ENCODE measurements at regions not wholly inside any gene's neighbourhood (a gene's known extent, or its start where the extent isn't known, plus 50 kb on each side); places are given as distances from the start of the nearest gene placed in this dataset.

DNA sequence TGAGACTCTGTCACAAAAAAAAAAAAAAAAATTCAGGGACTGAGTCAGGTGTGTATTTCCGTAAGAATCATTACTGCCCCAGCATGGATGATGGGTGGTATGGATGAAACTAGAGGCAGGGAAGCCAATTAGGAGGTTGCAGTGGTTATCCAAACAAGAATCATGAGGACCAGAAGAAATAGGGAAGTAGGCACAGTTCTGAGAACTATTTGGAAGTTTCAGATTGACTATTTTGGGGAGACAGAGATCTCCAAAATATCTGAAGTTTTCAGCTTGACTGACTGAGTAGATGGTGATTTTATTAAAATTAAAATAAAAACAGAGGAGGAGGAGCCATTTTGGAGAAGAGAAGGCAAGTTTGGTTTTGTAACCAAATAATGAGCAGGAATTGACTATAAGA, 119.4 kb upstream of the NRBF2 start:
- intact Hi-C loops (cut with micrococcal nuclease), result no loop called here
- H3K27me3 ChIP-seq (ENCODE audit: low read depth), result no peaks in the 10 kb centered on the region
- TF ChIP-seq, protein P1, sequence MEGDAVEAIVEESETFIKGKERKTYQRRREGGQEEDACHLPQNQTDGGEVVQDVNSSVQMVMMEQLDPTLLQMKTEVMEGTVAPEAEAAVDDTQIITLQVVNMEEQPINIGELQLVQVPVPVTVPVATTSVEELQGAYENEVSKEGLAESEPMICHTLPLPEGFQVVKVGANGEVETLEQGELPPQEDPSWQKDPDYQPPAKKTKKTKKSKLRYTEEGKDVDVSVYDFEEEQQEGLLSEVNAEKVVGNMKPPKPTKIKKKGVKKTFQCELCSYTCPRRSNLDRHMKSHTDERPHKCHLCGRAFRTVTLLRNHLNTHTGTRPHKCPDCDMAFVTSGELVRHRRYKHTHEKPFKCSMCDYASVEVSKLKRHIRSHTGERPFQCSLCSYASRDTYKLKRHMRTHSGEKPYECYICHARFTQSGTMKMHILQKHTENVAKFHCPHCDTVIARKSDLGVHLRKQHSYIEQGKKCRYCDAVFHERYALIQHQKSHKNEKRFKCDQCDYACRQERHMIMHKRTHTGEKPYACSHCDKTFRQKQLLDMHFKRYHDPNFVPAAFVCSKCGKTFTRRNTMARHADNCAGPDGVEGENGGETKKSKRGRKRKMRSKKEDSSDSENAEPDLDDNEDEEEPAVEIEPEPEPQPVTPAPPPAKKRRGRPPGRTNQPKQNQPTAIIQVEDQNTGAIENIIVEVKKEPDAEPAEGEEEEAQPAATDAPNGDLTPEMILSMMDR (IDR thresholded peaks at IDR 0.05; ENCODE audit: borderline replicate concordance), result no peak
- H3K4me3 ChIP-seq, result no peak overlapping the region
- no peak overlapping the region for H3K27ac ChIP-seq (replicated peaks)
- H3K9me3 ChIP-seq (replicated peaks), result no peaks in the 10 kb centered on the region
- H3K36me3 ChIP-seq, result no peaks in the 10 kb centered on the region
- no peaks in the 10 kb centered on the region for H3K4me1 ChIP-seq
- DNase-seq, result no peak

DNA sequence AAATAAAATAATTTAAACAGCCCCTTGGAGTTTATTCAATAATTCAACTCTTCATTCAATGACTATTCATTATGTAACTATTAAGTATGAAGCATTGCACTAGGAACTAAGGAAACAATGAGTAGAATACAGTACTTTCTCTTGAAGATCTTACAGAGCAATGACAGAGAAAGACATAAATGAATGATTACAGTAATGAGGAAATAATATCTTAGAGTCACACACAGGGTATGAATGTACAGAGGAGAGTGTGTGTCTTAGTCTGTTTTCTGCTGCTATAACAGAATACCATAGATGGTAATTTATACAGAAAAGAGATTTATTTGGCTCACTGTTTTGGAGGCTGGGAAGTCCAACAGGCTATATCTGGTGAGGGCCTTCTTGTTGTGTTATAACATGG, 120.5 kb upstream of the NRBF2 start:
- no peaks in the 10 kb centered on the region for H3K36me3 ChIP-seq
- H3K9me3 ChIP-seq (replicated peaks), result no peaks in the 10 kb centered on the region
- H3K4me3 ChIP-seq, result no peak overlapping the region
- TF ChIP-seq, protein P1 (IDR thresholded peaks at IDR 0.05; ENCODE audit: borderline replicate concordance), result no peak
- H3K27ac ChIP-seq (replicated peaks), result no peak overlapping the region
- DNase-seq, result no peak
- intact Hi-C loops (cut with micrococcal nuclease), result no loop called here
- no peaks in the 10 kb centered on the region for H3K27me3 ChIP-seq (ENCODE audit: low read depth)
- no peaks in the 10 kb centered on the region for H3K4me1 ChIP-seq

DNA sequence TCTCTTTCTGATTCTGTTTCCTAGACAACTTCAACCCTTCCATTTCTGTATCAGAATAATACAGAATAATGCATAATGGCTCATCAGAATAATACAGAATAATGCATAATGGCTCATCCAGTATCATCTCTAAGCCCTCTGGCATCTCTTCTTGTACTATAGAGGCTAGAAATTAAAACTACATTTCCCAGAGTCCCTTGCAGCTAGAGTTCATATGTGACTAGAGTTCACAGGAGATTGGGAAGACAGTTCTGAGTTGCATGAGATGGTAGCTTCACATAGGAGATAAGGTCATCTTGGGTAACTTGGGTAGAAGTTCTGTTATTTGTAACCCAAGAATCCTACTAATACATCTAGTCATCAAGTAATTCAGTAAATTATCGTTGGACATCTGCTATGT, 122.9 kb upstream of the NRBF2 start:
- DNase-seq, result no peak
- Histone ChIP-seq H3K27me3 (ENCODE audit: low read depth) (peaks cover 8% of the 10 kb centered on the region), H3K36me3 (no peaks in the 10 kb centered on the region), H3K4me3 (no peak overlapping the region), H3K9me3 (replicated peaks) (no peaks in the 10 kb centered on the region), H3K27ac (replicated peaks) (no peak overlapping the region), H3K4me1 (no peaks in the 10 kb centered on the region)
- intact Hi-C loops (cut with micrococcal nuclease), result no loop called here
- TF ChIP-seq, protein P1 (IDR thresholded peaks at IDR 0.05; ENCODE audit: borderline replicate concordance), result no peak

DNA sequence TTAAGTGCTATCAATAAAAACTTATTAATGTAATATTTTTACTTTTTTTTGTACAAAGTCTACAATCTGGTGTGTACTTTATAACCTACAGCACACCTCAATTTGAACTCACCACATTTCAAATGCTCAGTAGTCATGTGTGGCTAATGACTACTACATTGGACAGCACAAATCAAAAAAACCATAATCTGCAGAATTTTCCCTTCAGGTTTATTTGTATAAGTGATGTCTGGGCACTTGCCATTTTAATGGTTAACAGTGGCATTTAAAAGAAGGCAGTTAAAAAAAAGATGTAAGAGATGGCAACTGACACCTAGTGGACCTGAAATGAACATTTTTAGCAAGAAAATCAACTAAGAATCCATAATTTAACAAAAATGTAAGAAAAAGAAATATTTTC, 124.6 kb upstream of the NRBF2 start:
- Histone ChIP-seq H3K4me3 (no peak overlapping the region), H3K4me1 (no peaks in the 10 kb centered on the region), H3K9me3 (replicated peaks) (no peaks in the 10 kb centered on the region), H3K27ac (replicated peaks) (no peak overlapping the region), H3K36me3 (no peaks in the 10 kb centered on the region), H3K27me3 (ENCODE audit: low read depth) (peaks cover 8% of the 10 kb centered on the region)
- intact Hi-C loops (cut with micrococcal nuclease), result no loop called here
- no peak for DNase-seq
- TF ChIP-seq, protein P1 (IDR thresholded peaks at IDR 0.05; ENCODE audit: borderline replicate concordance), result no peak

DNA sequence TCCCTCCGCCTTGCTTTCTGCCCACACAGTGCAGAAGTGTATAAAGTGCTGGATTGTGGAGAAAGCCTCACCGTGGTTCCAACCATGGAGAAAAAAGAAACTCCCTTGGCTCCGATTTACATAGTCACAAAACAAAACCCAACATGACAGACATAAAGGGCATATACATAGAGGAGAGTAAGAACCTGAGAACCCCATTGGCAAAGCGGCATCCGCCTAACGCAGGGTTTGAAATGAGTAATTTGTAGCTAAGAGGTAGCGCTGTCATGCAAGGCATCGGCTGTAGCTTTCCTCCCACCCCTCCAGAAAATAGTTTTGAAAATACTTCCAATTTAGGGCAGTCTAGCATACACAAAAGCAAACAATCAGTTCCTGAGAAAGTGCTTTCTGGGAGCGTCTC, 126.0 kb upstream of the NRBF2 start:
- DNase-seq, result no peak
- intact Hi-C loops (cut with micrococcal nuclease), result no loop called here
- Histone ChIP-seq H3K36me3 (no peaks in the 10 kb centered on the region), H3K4me3 (no peak overlapping the region), H3K27ac (replicated peaks) (no peak overlapping the region), H3K4me1 (no peaks in the 10 kb centered on the region), H3K27me3 (ENCODE audit: low read depth) (peaks cover 11% of the 10 kb centered on the region), H3K9me3 (replicated peaks) (no peaks in the 10 kb centered on the region)
- TF ChIP-seq, protein P1 (IDR thresholded peaks at IDR 0.05; ENCODE audit: borderline replicate concordance), result no peak

DNA sequence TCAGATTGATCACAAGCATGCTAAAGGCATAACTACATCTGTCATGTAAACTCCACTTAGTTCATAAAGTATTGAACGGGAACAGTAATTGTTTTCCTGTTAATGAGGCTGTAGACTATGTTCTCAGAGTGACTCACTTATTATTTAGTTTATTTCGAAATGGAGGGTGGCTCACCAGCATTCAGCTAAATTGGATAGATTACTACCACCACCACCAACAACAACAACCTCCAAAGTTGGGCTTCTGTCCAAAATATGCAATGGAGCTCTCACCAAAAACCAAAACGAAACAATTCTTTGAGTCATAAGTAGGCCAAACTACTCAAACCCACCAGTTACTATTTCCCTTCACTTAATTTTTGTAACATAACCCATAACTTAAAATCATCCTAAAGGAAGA, 127.9 kb upstream of the NRBF2 start:
- intact Hi-C loops (cut with micrococcal nuclease), result no loop called here
- H3K9me3 ChIP-seq (replicated peaks), result no peaks in the 10 kb centered on the region
- TF ChIP-seq, protein P1 (IDR thresholded peaks at IDR 0.05; ENCODE audit: borderline replicate concordance), result no peak

More for the DNA sequence above, 127.9 kb upstream of the NRBF2 start:
- Histone ChIP-seq H3K27me3 (ENCODE audit: low read depth) (peaks cover 28% of the 10 kb centered on the region), H3K36me3 (no peaks in the 10 kb centered on the region), H3K4me1 (no peaks in the 10 kb centered on the region), H3K4me3 (no peak overlapping the region), H3K27ac (replicated peaks) (no peak overlapping the region)
- DNase-seq, result no peak

Data from left ventricle myocardium inferior (tissue), 1 donor.